HG03575 (cell line): ENCODE measurements at regions not wholly inside any gene's neighbourhood (a gene's known extent, or its start where the extent isn't known, plus 50 kb on each side); places are given as distances from the start of the nearest gene placed in this dataset.

Experiments used
- ATAC-seq: cut with Tn5 transposase; IDR thresholded peaks from one replicate; pipeline ENCODE4 v1.9.1; 2021; ENCODE audit not compliant: unreplicated experiment, insufficient number of reproducible peaks, low FRiP score; ENCODE audit errors: extremely low read depth

DNA sequence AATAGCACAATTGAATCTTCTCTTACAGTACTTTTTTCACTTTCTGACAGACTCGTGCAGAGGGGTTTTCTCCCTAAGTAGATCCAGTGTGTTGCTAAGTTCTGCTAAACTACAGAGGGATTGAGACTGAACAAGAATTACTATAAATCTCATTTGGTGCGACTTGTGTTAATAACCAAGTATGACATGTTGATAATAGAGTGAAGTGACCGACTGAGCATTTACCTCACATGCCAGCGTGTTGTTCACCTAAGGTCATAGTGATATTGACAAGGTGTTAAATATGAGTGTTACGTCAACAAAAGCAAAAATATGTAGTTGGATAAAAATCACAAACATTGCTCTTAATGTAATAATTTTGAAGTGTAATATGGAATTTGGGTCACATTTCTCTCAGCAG, 97.8 kb upstream of the PDE3A start:
- ATAC-seq = no peak

DNA sequence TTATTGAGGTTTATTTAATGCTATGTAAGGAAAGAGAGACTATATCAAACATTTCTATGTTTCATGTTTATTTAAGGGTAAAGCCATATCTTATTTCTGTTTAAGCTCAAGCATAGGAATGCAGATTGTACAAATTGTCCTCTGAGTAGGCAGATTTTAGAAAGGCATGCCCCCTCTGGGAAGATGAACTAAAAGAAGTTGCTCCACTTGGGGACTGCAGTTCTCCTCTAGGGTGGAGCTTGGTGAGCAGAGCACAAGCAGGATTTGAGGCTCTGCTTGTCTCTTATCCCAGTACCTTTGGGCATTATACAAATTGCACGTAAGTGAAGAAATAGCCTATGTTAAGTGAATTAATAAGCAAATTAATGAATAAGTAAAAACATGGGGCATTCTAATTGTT, 96.2 kb upstream of the PDE3A start:
- no peak for ATAC-seq

DNA sequence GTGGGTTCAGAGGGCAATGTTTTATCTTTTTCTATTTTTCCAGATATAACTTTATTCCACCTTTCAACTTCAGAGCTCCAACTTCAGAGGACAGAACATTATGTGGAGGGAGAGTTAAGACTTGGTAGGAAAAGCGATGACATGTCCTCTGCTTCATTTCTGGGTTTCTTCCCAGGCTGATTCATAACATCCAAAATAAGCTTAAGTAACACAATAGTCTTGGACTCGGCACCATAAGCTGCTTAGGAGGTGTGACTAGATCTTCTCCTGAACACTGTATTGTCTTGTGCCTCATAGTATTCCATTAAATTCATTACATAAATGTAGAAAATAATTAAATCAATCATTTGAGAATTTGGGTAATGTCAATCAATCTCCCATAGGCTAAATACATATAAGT, 95.5 kb upstream of the PDE3A start:
- ATAC-seq = no peak

DNA sequence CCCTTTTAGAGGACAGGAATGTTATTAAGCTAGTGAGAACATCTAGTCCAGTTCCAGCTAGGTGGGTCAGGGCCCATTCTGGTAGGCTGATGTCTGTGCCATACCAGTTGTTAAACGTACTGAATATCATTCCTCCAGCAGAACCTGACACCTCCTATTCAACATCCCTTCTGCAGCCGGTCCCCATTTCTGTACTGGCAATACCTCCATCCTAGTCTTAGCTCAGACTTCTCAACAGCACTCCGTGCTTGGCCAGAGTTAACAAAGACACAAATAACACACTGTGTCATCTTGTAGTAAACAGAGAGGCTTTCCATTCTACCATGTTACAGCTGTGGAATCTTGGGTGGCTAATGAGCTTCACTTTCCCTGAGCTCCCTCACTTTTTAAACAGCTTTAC, 94.3 kb upstream of the PDE3A start:
- no peak for ATAC-seq

DNA sequence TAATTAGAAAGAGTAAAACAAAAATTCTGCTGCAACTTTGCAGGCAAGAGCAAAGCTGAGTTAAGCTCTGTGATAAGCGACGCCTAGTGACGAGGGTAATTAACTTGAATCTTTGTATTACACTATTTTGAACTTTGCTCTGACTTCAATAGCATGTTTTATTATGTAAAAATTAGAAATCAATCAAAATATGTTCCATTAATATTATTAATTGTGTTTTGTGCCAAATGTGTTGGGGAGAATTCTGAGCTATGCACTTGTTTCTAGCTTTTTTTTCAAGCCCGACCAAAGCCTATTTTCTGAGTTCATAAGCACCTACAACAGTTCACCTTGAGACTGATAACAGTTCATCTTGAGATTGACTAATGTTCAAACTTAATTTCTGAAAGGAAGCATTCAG, 90.1 kb upstream of the PDE3A start:
- no peak for ATAC-seq

DNA sequence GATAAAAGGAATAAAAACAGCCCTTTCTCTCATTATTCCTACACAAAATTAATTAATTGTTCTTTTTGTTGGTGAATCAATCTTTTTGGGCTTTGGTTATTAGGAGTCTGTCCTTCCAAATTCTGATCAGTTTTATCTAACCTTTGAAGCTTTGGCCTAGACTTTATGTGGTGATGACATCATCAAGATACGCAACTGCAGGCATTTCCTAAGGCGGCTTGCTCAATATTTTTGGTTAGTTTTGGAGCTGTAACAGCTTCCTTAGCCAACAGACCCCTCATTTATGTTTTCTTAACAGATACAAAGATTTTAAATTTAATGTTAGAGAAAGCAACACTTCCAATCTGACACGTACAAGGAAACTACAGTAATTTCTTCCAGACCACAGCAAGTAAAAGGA, 87.8 kb upstream of the PDE3A start:
- ATAC-seq = no peak

DNA sequence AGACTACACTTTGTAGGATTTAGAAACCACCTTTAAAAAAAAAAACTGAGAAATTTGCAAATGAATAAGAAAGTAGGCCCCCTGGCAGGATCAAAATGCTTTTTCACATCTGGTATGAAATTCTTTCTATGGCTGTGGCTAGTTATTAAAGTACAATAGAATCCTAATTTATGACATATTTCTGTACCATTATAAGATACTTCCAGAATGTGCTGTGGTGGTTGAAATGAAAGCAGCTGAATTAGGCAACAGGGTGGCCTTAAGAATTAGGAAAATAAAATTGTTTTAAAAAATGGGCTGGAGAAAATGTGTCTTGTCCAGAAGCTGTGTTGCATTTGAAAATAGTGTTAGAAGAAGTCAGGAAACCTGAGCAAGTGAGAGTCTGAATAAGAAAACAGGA, 85.9 kb upstream of the PDE3A start:
- no peak for ATAC-seq

DNA sequence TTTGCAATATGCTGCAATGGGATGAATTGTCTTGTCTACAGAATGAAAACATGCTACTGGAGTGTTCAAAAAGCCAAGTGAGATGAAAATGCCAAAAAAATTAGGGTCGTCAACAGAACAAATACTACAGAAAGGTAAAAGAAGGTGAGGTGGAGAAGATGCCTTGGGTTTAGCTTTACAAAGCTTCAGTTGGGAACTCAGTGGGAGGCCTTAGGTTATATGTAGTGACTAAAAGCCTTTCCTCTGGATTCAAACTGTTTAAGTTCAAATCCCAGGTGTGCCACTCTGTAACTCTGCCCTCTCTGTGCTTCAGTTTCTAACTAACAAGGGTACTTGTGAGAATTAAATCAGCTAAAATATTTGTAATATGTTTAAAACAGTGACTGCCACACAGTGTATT, 84.9 kb upstream of the PDE3A start:
- ATAC-seq = no peak

DNA sequence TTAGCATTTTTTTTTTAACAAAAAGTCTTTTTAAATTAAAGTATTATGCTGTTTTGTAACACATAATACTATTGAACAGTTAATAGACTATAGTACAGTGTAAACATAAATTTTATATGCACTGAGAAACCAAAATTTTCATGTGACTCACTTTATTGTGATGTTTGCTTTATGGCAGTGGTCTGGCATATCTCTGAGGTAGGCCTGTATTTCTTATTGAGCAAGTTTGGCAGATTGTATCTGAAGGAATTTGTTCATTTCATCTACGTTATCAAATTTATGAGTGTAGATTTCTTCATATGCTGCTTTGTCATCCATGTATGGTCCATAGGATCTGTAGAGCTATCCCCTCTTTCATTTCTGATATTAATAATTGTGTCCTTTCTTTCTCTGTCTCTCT, 78.8 kb upstream of the PDE3A start:
- ATAC-seq = no peak

DNA sequence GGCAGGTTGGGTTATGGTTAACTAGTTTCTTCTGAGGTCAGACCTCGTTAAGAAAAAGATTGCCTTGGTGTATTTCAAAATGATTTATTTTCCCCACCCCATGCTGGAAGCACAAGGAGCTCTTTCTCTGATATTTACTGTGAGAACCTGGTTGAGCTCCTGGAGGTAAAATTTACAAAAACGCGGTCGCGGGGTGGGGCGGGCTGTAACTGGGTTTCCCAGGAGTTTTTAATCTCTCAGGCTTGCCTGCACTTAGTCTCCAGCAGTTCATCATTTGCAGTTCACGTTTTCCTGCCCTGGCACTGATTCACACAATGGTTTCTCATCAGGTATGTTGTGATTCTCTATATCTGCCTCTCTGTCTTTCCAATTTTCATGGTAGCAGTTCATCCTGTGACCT, 67.9 kb upstream of the PDE3A start:
- ATAC-seq = no peak

DNA sequence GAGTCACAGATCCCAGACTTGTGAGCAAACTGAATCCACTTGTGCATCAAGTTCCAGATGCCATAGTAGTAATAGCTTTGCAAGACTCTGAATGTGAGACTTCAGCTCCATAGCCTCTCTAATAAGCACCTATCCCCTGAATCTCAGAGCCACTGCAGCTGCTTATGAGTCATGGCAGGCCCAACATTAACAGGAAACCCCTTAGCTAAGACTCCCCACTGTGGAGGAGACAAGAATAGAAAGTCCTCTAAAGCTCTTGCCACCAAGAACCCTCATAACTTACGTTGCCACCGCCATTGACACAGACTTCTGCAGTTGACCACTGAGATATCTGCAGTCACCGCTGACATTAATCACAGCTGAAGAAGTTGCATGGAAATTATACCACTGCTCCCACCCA, 62.9 kb upstream of the PDE3A start:
- ATAC-seq = no peak

DNA sequence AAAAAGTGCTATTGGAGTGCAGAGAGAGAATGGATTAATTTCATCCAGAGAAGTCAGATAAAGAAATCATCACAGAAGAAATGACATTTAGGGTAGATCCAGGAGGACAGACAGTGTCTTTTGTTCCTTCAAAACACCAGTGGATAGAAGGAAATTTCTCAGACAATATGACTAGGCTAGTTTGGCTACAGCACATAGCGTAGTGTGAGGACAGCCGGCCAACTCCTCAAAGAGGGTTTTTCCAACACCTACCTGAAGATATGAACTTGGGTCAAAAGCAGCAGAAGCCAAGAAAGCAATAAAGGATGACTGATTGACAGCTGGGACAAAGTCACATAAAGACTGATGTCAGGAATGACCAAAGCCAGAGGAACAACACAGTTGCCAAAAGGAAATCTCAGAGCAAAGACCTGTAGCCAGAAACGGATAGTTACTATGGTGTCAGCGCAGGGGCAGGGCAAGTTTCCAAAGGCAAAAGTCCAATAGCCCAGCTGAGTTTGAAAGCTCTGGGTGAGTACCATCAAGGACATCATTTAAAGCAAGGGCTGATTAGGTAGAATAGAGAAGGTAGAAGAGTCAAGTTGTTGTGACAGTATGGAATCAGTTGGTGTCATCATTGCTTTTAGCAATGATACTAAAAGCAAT, 58.7 kb upstream of the PDE3A start:
- no peak for ATAC-seq

DNA sequence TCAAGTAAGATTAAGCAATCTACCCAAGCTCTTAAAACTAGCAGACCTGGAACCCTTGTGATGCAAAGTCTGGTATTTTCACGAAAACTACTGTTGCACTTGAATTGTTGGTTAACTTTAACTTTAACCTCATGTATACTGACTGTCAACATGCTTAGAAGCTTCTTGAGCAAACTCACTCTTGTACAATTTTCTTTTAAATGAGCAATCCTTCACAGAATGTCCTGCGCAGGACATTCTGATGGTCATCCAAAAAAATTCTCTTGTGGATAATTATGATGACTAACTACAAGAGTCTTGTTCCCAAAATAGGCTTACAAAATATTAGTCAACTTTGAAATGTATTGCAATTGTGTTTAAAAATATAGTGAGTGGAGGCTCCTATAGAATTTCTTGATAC, 54.0 kb upstream of the PDE3A start:
- no peak for ATAC-seq

DNA sequence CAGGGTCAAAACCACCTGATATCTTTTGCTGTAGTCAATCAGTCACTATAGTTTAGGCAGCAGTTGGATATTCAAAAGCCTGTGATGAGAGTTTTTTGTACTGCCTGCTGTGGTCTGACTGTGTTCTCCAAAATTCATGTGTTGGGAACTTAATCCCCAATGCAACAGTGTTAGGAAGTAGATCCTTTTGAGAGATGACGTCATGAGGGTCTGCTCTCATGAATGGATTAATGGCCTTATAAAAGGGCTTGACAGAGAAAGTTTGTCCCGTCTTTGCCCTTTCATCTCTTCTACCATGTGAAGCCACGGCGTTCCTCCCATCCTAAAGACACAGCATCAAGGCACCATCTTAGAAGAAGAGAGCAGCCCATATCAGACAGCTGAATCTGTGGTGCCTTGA, 50.8 kb upstream of the PDE3A start:
- no peak for ATAC-seq
